Thoracic aorta (tissue), 2 donors: ENCODE measurements at regions not wholly inside any gene's neighbourhood (a gene's known extent, or its start where the extent isn't known, plus 50 kb on each side); places are given as distances from the start of the nearest gene placed in this dataset.

ENCODE experiments used
- ATAC-seq: fragments of 150-250 bp; one replicate; pipeline ENCODE4 v1.8.0; 2017; ENCODE audit warnings: low read depth; ENCODE audit not compliant: insufficient number of reproducible peaks, low FRiP score
- DNase-seq: peaks from one replicate; pipeline ENCODE4 v3.0.0-alpha.2; 2020; ENCODE audit warnings: low spot score
- H3K27ac ChIP-seq, 2 donors: fragments of 200-600 bp; sonication (generic); 1 replicate in 1 of 2; 2 replicates in 1 of 2; pipeline ENCODE4 v1.5.1; 2016; ENCODE audit warnings: mild to moderate bottlenecking in 2 of 2, moderate library complexity in 2 of 2
- H3K27me3 ChIP-seq: fragments of 200-600 bp; sonication (generic); replicated peaks from 2 replicates; pipeline ENCODE4 v1.6.0; 2016; ENCODE audit warnings: mild to moderate bottlenecking; ENCODE audit not compliant: insufficient read depth
- H3K36me3 ChIP-seq: fragments of 200-600 bp; sonication (generic); one replicate; pipeline ENCODE4 v1.5.1; 2016
- H3K4me1 ChIP-seq, 2 donors: fragments of 200-600 bp; sonication (generic); 1 replicate in 1 of 2; 2 replicates in 1 of 2; pipeline versions ENCODE4 v1.5.1 to v1.6.0; 2016; ENCODE audit warnings: low read depth in 2 of 2, mild to moderate bottlenecking in 1 of 2; ENCODE audit not compliant: control insufficient read depth in 1 of 2
- H3K4me3 ChIP-seq: fragments of 200-600 bp; sonication (generic); 2 replicates; pipeline ENCODE4 v1.5.1; 2016; ENCODE audit warnings: mild to moderate bottlenecking
- H3K9me3 ChIP-seq: fragments of 200-600 bp; sonication (generic); 2 replicates; pipeline ENCODE4 v1.5.1; 2016
- CTCF ChIP-seq: fragments of 200-600 bp; sonication (generic); IDR thresholded peaks from one replicate; pipeline ENCODE4 v1.5.1; 2019; ENCODE audit warnings: antibody characterized with exemption

- no peak for TF ChIP-seq CTCF
- DNase-seq (no peak), ATAC-seq (no peak)
- H3K4me1 ChIP-seq = peaks cover 3 to 5% of the 10 kb centered on the region in 2 donors
- no peaks in the 10 kb centered on the region for H3K36me3 ChIP-seq
- H3K4me3 ChIP-seq = peak overlapping the region; percentile 67
- no peak overlapping the region for H3K27ac ChIP-seq
- no peaks in the 10 kb centered on the region for H3K9me3 ChIP-seq
- no peaks in the 10 kb centered on the region for H3K27me3 ChIP-seq
These were observed 126.8 kb upstream of the CXorf66 start for GRCh38 chrX:140092121-140092520.

GRCh38 chrX:140091125-140091886 lies 126.0 kb upstream of the CXorf66 start:
- DNase-seq (no peak), ATAC-seq (no peak)
- Histone ChIP-seq H3K36me3 (no peaks in the 10 kb centered on the region), H3K4me1 (peaks cover 3 to 5% of the 10 kb centered on the region in 2 donors), H3K27me3 (no peaks in the 10 kb centered on the region), H3K9me3 (no peaks in the 10 kb centered on the region), H3K27ac (no peak overlapping the region), H3K4me3 (peak overlapping the region; percentile 67)
- TF ChIP-seq CTCF = no peak

DNA sequence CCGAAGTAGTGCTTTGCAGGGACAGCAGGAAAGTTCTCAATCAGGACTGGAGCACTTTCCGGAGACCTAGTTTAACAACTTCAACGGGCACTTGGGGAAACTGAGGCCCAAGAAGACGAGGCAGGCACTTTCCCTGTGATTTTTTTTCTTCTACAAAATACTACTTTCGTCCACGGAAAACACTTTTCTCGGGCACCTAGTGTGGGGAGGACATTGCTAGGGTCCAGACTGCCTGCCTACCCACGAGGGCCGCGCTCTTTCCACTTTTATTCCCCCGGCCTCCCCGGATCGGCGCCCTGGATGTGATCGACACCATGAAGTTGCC lies 125.4 kb upstream of the CXorf66 start:
- no peaks in the 10 kb centered on the region for H3K9me3 ChIP-seq
- no peaks in the 10 kb centered on the region for H3K27me3 ChIP-seq
- H3K4me1 ChIP-seq = peaks cover 3 to 5% of the 10 kb centered on the region in 2 donors
- H3K36me3 ChIP-seq = no peaks in the 10 kb centered on the region
- TF ChIP-seq CTCF = no peak
- no peak overlapping the region for H3K27ac ChIP-seq
- H3K4me3 ChIP-seq = peak overlapping the region; percentile 67
- ATAC-seq (no peak), DNase-seq (no peak)

GRCh38 chrX:140088438-140088837 lies 123.1 kb upstream of the CXorf66 start:
- ATAC-seq (no peak), DNase-seq (no peak)
- Histone ChIP-seq H3K27ac (no peak overlapping the region), H3K36me3 (no peaks in the 10 kb centered on the region), H3K4me3 (no peak overlapping the region), H3K9me3 (no peaks in the 10 kb centered on the region), H3K4me1 (peaks cover 3 to 5% of the 10 kb centered on the region in 2 donors), H3K27me3 (no peaks in the 10 kb centered on the region)
- TF ChIP-seq CTCF = no peak

DNA sequence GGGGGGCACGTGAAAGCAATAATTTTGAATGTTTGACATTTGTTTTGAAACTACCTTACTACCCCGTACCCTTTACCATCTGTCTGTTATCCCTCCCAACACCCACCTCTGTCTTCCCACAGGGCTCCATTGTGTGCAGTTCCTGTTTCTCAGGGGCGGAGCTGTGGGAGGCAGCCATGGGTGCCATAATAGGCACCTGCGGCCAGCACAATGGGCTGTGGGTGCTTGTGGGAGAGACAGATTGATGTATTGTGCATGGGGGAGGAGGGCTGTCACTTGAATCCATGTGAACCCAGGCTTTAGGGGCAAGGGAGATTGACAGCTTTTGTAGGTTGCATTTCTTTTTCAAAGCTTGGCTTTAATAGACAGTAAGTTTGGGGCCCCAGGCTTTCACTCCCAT lies 122.6 kb upstream of the CXorf66 start:
- H3K27ac ChIP-seq = no peak overlapping the region
- no peak for DNase-seq
- no peaks in the 10 kb centered on the region for H3K9me3 ChIP-seq
- ATAC-seq = no peak
- no peak for TF ChIP-seq CTCF
- no peak overlapping the region for H3K4me3 ChIP-seq
- no peaks in the 10 kb centered on the region for H3K36me3 ChIP-seq
- no peaks in the 10 kb centered on the region for H3K27me3 ChIP-seq
- peaks cover 3 to 5% of the 10 kb centered on the region in 2 donors for H3K4me1 ChIP-seq
